ENCODE measurements at regions not wholly inside any gene's neighbourhood (a gene's known extent, or its start where the extent isn't known, plus 50 kb on each side); places are given as distances from the start of the nearest gene placed in this dataset.

- DNase-seq (ENCODE audit: low read depth in 1 of 2, low spot score in 2 of 2) = no peak
- no peak overlapping the region for H2BK5ac ChIP-seq (ENCODE audit: low read depth, low read length)
Observed at GRCh38 chr5:57677235-57677634, 194.6 kb upstream of the ACTBL2 start.

More at GRCh38 chr5:57677235-57677634, 194.6 kb upstream of the ACTBL2 start:
- Histone ChIP-seq H3K27me3 (replicated peaks in 1 of 4; ENCODE audit: control insufficient read depth in 3 of 4, extremely low read depth in 1 of 4, insufficient read depth in 3 of 4, low read length in 3 of 4) (no peaks in the 10 kb centered on the region), H3K4me2 (ENCODE audit: insufficient read depth in 1 of 2, low read depth in 2 of 2, low read length in 2 of 2) (no peak overlapping the region), H2BK15ac (ENCODE audit: low read length) (no peak overlapping the region), H3K18ac (ENCODE audit: extremely low read depth, low read length) (no peak overlapping the region), H3K4ac (replicated peaks; ENCODE audit: insufficient read length, low read depth, low read length) (no peak overlapping the region), H3K27ac (ENCODE audit: low read depth, low read length) (no peak overlapping the region), H4K20me1 (replicated peaks in 1 of 2; ENCODE audit: control insufficient read depth in 1 of 2, insufficient read depth in 2 of 2, low read length in 2 of 2) (no peaks in the 10 kb centered on the region), H3K4me1 (replicated peaks in 1 of 4; ENCODE audit: control insufficient read depth in 3 of 4, insufficient read depth in 4 of 4, low read length in 3 of 4) (no peaks in the 10 kb centered on the region), H4K8ac (ENCODE audit: extremely low read depth, insufficient read depth, low read length) (no peak overlapping the region), H4K5ac (ENCODE audit: insufficient read length, low read depth, low read length) (no peak overlapping the region), H3K79me2 (ENCODE audit: control insufficient read depth in 1 of 2, insufficient read depth in 2 of 2, low read length in 2 of 2) (no peaks in the 10 kb centered on the region), H4K91ac (replicated peaks; ENCODE audit: insufficient read length, low read length) (no peak overlapping the region), H2AFZ (ENCODE audit: low read length) (no peak overlapping the region), H3K14ac (ENCODE audit: insufficient read length) (no peak overlapping the region), H3K9ac (replicated peaks in 1 of 4; ENCODE audit: extremely low read depth in 1 of 4, low read depth in 3 of 4, low read length in 3 of 4) (no peak overlapping the region), H3K23me2 (ENCODE audit: low read depth, low read length) (no peaks in the 10 kb centered on the region), H3K56ac (replicated peaks; ENCODE audit: insufficient read length, low read depth, low read length) (no peak overlapping the region), H2BK12ac (ENCODE audit: low read depth, low read length) (no peak overlapping the region), H3K79me1 (ENCODE audit: low read depth, low read length) (no peaks in the 10 kb centered on the region), H3K23ac (ENCODE audit: insufficient read length) (no peak overlapping the region), H2BK20ac (ENCODE audit: low read length) (no peak overlapping the region), H2AK5ac (ENCODE audit: low read depth, low read length) (no peak overlapping the region), H2BK120ac (replicated peaks; ENCODE audit: low read depth, low read length) (no peak overlapping the region), H3K36me3 (ENCODE audit: control insufficient read depth in 2 of 4, insufficient read depth in 4 of 4, low read length in 3 of 4) (no peaks in the 10 kb centered on the region), H3K4me3 (ENCODE audit: extremely low read depth in 1 of 4, insufficient read depth in 2 of 4, low read depth in 3 of 4, low read length in 4 of 4) (no peak overlapping the region), H3K9me3 (ENCODE audit: insufficient read depth in 2 of 2, low read depth in 1 of 2, low read length in 1 of 2) (no peaks in the 10 kb centered on the region)
- ChIA-PET POLR2A (ENCODE audit: partially characterized antibody) (no interaction called here), CTCF (ENCODE audit: partially characterized antibody) (interaction anchor here (1.1 kb wide), 1 partner anchor 377 kb away, joined by 3 read pairs; no protein-coding TSS in a partner anchor)
- no peak for FAIRE-seq
- no peak for TF ChIP-seq CEBPB (IDR thresholded peaks at IDR 0.05; ENCODE audit: low read depth, low read length)
- TF ChIP-seq POLR2AphosphoS5 (IDR thresholded peaks at IDR 0.05; ENCODE audit: low read depth, low read length) = no peak
- no peak for TF ChIP-seq RXRA (IDR thresholded peaks at IDR 0.05; ENCODE audit: insufficient read depth, low read depth, low read length)

Measured in H1 (cell line).